Mesenchymal stem cell (in vitro differentiated cells and primary cell): ENCODE measurements at regions not wholly inside any gene's neighbourhood (a gene's known extent, or its start where the extent isn't known, plus 50 kb on each side); places are given as distances from the start of the nearest gene placed in this dataset.

Source experiments
- DNase-seq: peaks from one replicate; pipeline ENCODE4 v3.0.0-alpha.2; 2013
- H2AFZ ChIP-seq: one replicate; pipeline ENCODE4 v1.6.1; 2013; ENCODE audit warnings: low read depth, mild to moderate bottlenecking, control low read depth, inconsistent platforms, low read length, moderate library complexity
- H2AK5ac ChIP-seq: 2 replicates; pipeline ENCODE4 v1.6.1; 2013; ENCODE audit warnings: low read length, moderate library complexity, mild to moderate bottlenecking, inconsistent platforms; ENCODE audit not compliant: severe bottlenecking
- H2BK120ac ChIP-seq: one replicate; pipeline ENCODE4 v1.6.1; 2013; ENCODE audit warnings: low read depth, mild to moderate bottlenecking, inconsistent platforms, low read length, moderate library complexity
- H2BK12ac ChIP-seq, 2 experiments: one replicate each; pipeline ENCODE4 v1.6.1; 2013; ENCODE audit warnings: inconsistent platforms in 2 of 2, low read length in 2 of 2, mild to moderate bottlenecking in 2 of 2, moderate library complexity in 2 of 2, control low read depth in 1 of 2
- H2BK15ac ChIP-seq: one replicate; pipeline ENCODE4 v1.6.1; 2013; ENCODE audit warnings: mild to moderate bottlenecking, low read depth, inconsistent platforms; ENCODE audit not compliant: poor library complexity, severe bottlenecking
- H2BK5ac ChIP-seq: 2 replicates; pipeline ENCODE4 v1.6.1; 2013; ENCODE audit warnings: low read depth, mild to moderate bottlenecking, low read length, control low read depth, inconsistent platforms; ENCODE audit not compliant: poor library complexity, severe bottlenecking
- H3K14ac ChIP-seq, 2 experiments: one replicate each; pipeline ENCODE4 v1.6.1; 2013; ENCODE audit warnings: inconsistent platforms in 2 of 2, low read length in 2 of 2, control low read depth in 1 of 2, mild to moderate bottlenecking in 1 of 2, moderate library complexity in 1 of 2
- H3K18ac ChIP-seq, 2 experiments: one replicate each; pipeline ENCODE4 v1.6.1; 2013; ENCODE audit warnings: inconsistent platforms in 2 of 2, low read length in 2 of 2, control low read depth in 1 of 2, low read depth in 1 of 2, mild to moderate bottlenecking in 1 of 2
- H3K23ac ChIP-seq, 2 experiments: one replicate each; pipeline ENCODE4 v1.6.1; 2013; ENCODE audit warnings: inconsistent platforms in 2 of 2, low read length in 2 of 2, mild to moderate bottlenecking in 2 of 2, moderate library complexity in 2 of 2, control low read depth in 1 of 2
- H3K27ac ChIP-seq: 2 replicates; pipeline ENCODE4 v1.5.1; 2013; ENCODE audit warnings: mild to moderate bottlenecking, moderate library complexity, low read length, control low read depth, inconsistent platforms; ENCODE audit not compliant: poor library complexity, severe bottlenecking
- H3K27me3 ChIP-seq, 2 experiments: 2 replicates each; pipeline versions ENCODE4 v1.6.1 to v1.7.0; 2013; ENCODE audit warnings: low read length in 2 of 2, mild to moderate bottlenecking in 2 of 2, moderate library complexity in 2 of 2, control low read depth in 1 of 2, inconsistent platforms in 1 of 2; ENCODE audit not compliant: control insufficient read depth in 1 of 2, insufficient read depth in 1 of 2
- H3K36me3 ChIP-seq, 2 experiments: 2 replicates each; pipeline versions ENCODE4 v1.6.1 to v1.7.0; 2013; ENCODE audit warnings: low read length in 2 of 2, control low read depth in 1 of 2, inconsistent platforms in 1 of 2, low read depth in 1 of 2, mild to moderate bottlenecking in 1 of 2; ENCODE audit not compliant: insufficient read depth in 2 of 2, control insufficient read depth in 1 of 2
- H3K4ac ChIP-seq, 2 experiments: one replicate each; pipeline ENCODE4 v1.6.1; 2013; ENCODE audit warnings: inconsistent platforms in 2 of 2, low read length in 2 of 2, mild to moderate bottlenecking in 2 of 2, moderate library complexity in 2 of 2, control low read depth in 1 of 2, low read depth in 1 of 2
- H3K4me1 ChIP-seq: 2 replicates; pipeline ENCODE4 v1.6.1; 2013; ENCODE audit warnings: low read depth, low read length, control low read depth; ENCODE audit not compliant: control insufficient read depth, insufficient read depth
- H3K4me2 ChIP-seq: 2 replicates; pipeline ENCODE4 v1.6.1; 2013; ENCODE audit warnings: low read length, mild to moderate bottlenecking, inconsistent platforms; ENCODE audit not compliant: poor library complexity, severe bottlenecking
- H3K4me3 ChIP-seq, 2 experiments: 2 replicates each; pipeline versions ENCODE4 v1.5.1 to v1.7.0; 2013; ENCODE audit warnings: low read length in 2 of 2, mild to moderate bottlenecking in 2 of 2, control low read depth in 1 of 2, low read depth in 1 of 2; ENCODE audit not compliant: insufficient read depth in 1 of 2
- H3K79me1 ChIP-seq: replicated peaks from 2 replicates; pipeline ENCODE4 v1.6.1; 2013; ENCODE audit warnings: mild to moderate bottlenecking, control low read depth, low read length, inconsistent platforms; ENCODE audit not compliant: poor library complexity, severe bottlenecking
- H3K9ac ChIP-seq: 2 replicates; pipeline ENCODE4 v1.7.0; 2013; ENCODE audit warnings: mild to moderate bottlenecking, low read length, moderate library complexity
- H3K9me3 ChIP-seq: 2 replicates; pipeline ENCODE4 v1.7.0; 2013; ENCODE audit warnings: mild to moderate bottlenecking, low read length; ENCODE audit not compliant: control insufficient read depth
- H4K8ac ChIP-seq: one replicate; pipeline ENCODE4 v1.6.1; 2013; ENCODE audit warnings: inconsistent platforms, mild to moderate bottlenecking, low read length, moderate library complexity
- H4K91ac ChIP-seq: one replicate; pipeline ENCODE4 v1.6.1; 2013; ENCODE audit warnings: mild to moderate bottlenecking, low read length, inconsistent platforms
- WGBS: methylation state at CpG from one replicate; pipeline ENCODE4 v1.1.7; 2013; ENCODE audit warnings: mixed read lengths; 5-methylcytosine and 5-hydroxymethylcytosine counted together

- WGBS = 87% methylated on average over 3 of the region's 3 CpGs
- Histone ChIP-seq H3K9me3 (peaks cover 6% of the 10 kb centered on the region), H4K91ac (no peak overlapping the region), H3K79me1 (no peaks in the 10 kb centered on the region), H3K4me2 (no peak overlapping the region), H3K27me3 (no peaks in the 10 kb centered on the region), H3K9ac (no peak overlapping the region), H2AK5ac (no peak overlapping the region), H3K4ac (no peak overlapping the region), H3K18ac (peak overlapping the region in 1 of 2 experiments; percentile 48), H3K27ac (no peak overlapping the region), H2AFZ (no peak overlapping the region), H2BK12ac (no peak overlapping the region), H2BK120ac (no peak overlapping the region), H3K23ac (no peak overlapping the region), H3K4me1 (no peaks in the 10 kb centered on the region), H3K14ac (no peak overlapping the region), H3K36me3 (no peaks in the 10 kb centered on the region), H4K8ac (peak overlapping the region; percentile 60), H2BK5ac (no peak overlapping the region), H2BK15ac (no peak overlapping the region), H3K4me3 (no peak overlapping the region)
- no peak for DNase-seq
Observed at GRCh38 chr11:106456647-106457046, 379.2 kb downstream of the AASDHPPT start.

- Histone ChIP-seq H3K18ac (no peak overlapping the region), H2BK15ac (no peak overlapping the region), H4K91ac (no peak overlapping the region), H2BK12ac (no peak overlapping the region), H3K79me1 (no peaks in the 10 kb centered on the region), H4K8ac (no peak overlapping the region), H3K27me3 (no peaks in the 10 kb centered on the region), H3K9me3 (peaks cover 6% of the 10 kb centered on the region), H3K4me2 (no peak overlapping the region), H3K4me3 (no peak overlapping the region), H2AFZ (no peak overlapping the region), H2BK5ac (no peak overlapping the region), H2AK5ac (no peak overlapping the region), H3K36me3 (no peaks in the 10 kb centered on the region), H3K4ac (no peak overlapping the region), H2BK120ac (no peak overlapping the region), H3K23ac (no peak overlapping the region), H3K27ac (no peak overlapping the region), H3K9ac (peak overlapping the region; percentile 40), H3K14ac (no peak overlapping the region), H3K4me1 (no peaks in the 10 kb centered on the region)
- DNase-seq = peak; percentile 49
- WGBS = no CpG with 5 or more reads among the region's 1 CpG
Observed at GRCh38 chr11:106457727-106458126, 380.3 kb downstream of the AASDHPPT start.

GRCh38 chr11:106459135-106459534 is 381.7 kb downstream of the AASDHPPT start:
- H3K27me3 ChIP-seq = no peaks in the 10 kb centered on the region
- no peak overlapping the region for H3K23ac ChIP-seq
- no peak overlapping the region for H2BK15ac ChIP-seq
- no peak for DNase-seq
- no peak overlapping the region for H2BK12ac ChIP-seq
- H3K4me1 ChIP-seq = no peaks in the 10 kb centered on the region
- H2BK120ac ChIP-seq = no peak overlapping the region
- H2BK5ac ChIP-seq = no peak overlapping the region
- no peaks in the 10 kb centered on the region for H3K9me3 ChIP-seq
- no peak overlapping the region for H3K9ac ChIP-seq
- no peak overlapping the region for H4K8ac ChIP-seq
- no peak overlapping the region for H2AFZ ChIP-seq
- no peak overlapping the region for H3K18ac ChIP-seq
- H4K91ac ChIP-seq = no peak overlapping the region
- H3K27ac ChIP-seq = no peak overlapping the region
- H3K79me1 ChIP-seq = no peaks in the 10 kb centered on the region
- no peak overlapping the region for H3K4ac ChIP-seq
- WGBS = 7% methylated on average over 1 of the region's 3 CpGs
- no peak overlapping the region for H3K4me2 ChIP-seq
- H2AK5ac ChIP-seq = no peak overlapping the region
- H3K36me3 ChIP-seq = no peaks in the 10 kb centered on the region
- no peak overlapping the region for H3K14ac ChIP-seq
- H3K4me3 ChIP-seq = no peak overlapping the region

GRCh38 chr11:106461148-106461691 is 383.8 kb downstream of the AASDHPPT start:
- WGBS = 38% methylated on average over 4 of the region's 5 CpGs
- H3K4me1 ChIP-seq = no peaks in the 10 kb centered on the region
- no peak overlapping the region for H4K8ac ChIP-seq
- no peaks in the 10 kb centered on the region for H3K27me3 ChIP-seq
- no peak overlapping the region for H3K4ac ChIP-seq
- DNase-seq = no peak
- H2AFZ ChIP-seq = no peak overlapping the region
- no peak overlapping the region for H2BK15ac ChIP-seq
- no peak overlapping the region for H3K4me2 ChIP-seq
- H3K9me3 ChIP-seq = no peaks in the 10 kb centered on the region
- H2BK12ac ChIP-seq = no peak overlapping the region
- no peak overlapping the region for H2AK5ac ChIP-seq
- H2BK120ac ChIP-seq = no peak overlapping the region
- H3K14ac ChIP-seq = no peak overlapping the region
- no peak overlapping the region for H3K9ac ChIP-seq
- no peak overlapping the region for H3K23ac ChIP-seq
- H3K36me3 ChIP-seq = no peaks in the 10 kb centered on the region
- no peak overlapping the region for H2BK5ac ChIP-seq
- H3K18ac ChIP-seq = no peak overlapping the region
- H3K27ac ChIP-seq = no peak overlapping the region
- H4K91ac ChIP-seq = no peak overlapping the region
- no peak overlapping the region for H3K4me3 ChIP-seq
- no peaks in the 10 kb centered on the region for H3K79me1 ChIP-seq
